ENCODE measurements at regions not wholly inside any gene's neighbourhood (a gene's known extent, or its start where the extent isn't known, plus 50 kb on each side); places are given as distances from the start of the nearest gene placed in this dataset.

DNA sequence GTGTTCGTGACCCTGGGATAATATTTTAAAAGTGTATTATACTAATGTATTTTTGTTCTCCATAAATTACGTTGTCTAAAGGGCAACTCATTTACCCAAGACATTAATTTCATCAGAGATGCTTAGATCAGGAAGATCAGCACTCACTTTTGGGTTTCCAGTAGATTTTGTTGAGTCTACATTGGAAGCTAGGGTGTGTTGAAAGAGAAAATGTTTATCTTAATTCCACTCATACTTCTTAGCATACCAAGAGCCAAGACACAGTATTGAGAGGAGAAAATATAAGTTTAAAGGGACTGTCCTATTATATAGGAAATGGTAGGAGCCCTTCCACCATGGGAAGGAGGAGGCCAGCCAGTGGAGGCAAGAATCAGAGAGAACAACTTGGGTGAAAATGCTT lies 412.9 kb upstream of the RGMA start:
- H3K27ac ChIP-seq, result no peak overlapping the region

DNA sequence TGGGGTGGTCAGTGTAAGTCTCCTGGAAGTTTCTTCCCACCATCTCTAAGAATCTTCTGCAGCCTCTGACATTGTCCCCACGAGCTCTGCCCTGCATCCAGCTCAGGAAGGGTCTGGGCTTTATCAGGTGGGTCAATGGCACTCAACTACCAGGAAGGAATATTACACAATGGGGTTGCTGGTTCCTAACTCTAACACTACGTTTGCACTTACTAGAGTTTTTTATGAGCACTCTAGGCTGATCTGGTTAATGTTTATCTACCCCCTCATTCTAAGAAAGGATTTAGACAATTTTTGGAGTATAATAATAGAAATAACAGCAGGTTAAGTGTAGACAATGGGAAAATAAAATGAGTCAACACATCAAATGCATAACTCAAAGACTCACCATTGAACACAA lies 411.1 kb upstream of the RGMA start:
- TF ChIP-seq, protein P1, sequence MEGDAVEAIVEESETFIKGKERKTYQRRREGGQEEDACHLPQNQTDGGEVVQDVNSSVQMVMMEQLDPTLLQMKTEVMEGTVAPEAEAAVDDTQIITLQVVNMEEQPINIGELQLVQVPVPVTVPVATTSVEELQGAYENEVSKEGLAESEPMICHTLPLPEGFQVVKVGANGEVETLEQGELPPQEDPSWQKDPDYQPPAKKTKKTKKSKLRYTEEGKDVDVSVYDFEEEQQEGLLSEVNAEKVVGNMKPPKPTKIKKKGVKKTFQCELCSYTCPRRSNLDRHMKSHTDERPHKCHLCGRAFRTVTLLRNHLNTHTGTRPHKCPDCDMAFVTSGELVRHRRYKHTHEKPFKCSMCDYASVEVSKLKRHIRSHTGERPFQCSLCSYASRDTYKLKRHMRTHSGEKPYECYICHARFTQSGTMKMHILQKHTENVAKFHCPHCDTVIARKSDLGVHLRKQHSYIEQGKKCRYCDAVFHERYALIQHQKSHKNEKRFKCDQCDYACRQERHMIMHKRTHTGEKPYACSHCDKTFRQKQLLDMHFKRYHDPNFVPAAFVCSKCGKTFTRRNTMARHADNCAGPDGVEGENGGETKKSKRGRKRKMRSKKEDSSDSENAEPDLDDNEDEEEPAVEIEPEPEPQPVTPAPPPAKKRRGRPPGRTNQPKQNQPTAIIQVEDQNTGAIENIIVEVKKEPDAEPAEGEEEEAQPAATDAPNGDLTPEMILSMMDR (conservative IDR thresholded peaks at IDR 0.05), result no peak
- TF ChIP-seq ZFX (IDR thresholded peaks at IDR 0.05), result no peak

More for the DNA sequence above, 412.9 kb upstream of the RGMA start:
- TF ChIP-seq, protein P1 (conservative IDR thresholded peaks at IDR 0.05), result no peak
- TF ChIP-seq ZFX (IDR thresholded peaks at IDR 0.05), result no peak

DNA sequence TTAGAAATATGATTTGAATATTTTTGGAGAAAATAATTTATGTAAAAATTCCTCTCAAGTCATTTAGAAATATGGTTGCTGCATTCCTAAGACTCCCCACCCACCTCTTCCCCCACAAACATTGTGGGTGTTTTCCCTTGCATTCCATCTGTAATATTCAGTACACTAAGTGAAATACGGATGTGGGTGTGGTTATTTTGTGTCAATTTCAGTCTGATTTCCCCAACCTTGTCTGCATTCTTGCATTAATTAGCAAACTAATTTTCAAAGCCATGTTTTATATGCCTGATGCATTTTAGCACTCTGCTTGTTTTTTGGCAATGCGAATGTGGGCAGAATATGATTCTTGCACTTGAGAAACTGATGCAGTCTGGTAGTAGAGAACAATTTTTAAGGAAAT lies 408.3 kb upstream of the RGMA start:
- no peak overlapping the region for H3K27ac ChIP-seq
- TF ChIP-seq, protein P1 (conservative IDR thresholded peaks at IDR 0.05), result no peak
- TF ChIP-seq ZFX (IDR thresholded peaks at IDR 0.05), result no peak

More for the DNA sequence above, 411.1 kb upstream of the RGMA start:
- no peak overlapping the region for H3K27ac ChIP-seq

DNA sequence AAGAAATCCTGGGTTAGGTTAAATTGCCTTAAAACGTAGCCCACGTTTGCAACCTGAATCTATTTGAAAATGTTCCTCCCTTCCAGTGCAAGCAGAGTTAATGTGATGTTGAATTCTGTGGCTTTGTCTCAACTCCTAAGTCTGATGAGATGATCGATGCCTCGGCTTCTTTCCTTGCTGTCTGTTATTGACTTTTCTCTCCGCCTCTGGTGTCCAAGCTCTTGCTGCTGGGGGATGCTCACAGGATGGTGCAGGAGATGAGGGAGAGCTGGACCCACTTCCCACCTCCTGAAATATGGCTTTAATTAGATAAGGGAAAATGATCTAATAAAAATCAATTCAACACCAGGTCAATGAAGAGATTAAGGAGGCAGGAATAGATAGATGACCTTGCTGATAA lies 407.9 kb upstream of the RGMA start:
- H3K27ac ChIP-seq, result no peak overlapping the region
- TF ChIP-seq, protein P1 (conservative IDR thresholded peaks at IDR 0.05), result no peak
- TF ChIP-seq ZFX (IDR thresholded peaks at IDR 0.05), result no peak

DNA sequence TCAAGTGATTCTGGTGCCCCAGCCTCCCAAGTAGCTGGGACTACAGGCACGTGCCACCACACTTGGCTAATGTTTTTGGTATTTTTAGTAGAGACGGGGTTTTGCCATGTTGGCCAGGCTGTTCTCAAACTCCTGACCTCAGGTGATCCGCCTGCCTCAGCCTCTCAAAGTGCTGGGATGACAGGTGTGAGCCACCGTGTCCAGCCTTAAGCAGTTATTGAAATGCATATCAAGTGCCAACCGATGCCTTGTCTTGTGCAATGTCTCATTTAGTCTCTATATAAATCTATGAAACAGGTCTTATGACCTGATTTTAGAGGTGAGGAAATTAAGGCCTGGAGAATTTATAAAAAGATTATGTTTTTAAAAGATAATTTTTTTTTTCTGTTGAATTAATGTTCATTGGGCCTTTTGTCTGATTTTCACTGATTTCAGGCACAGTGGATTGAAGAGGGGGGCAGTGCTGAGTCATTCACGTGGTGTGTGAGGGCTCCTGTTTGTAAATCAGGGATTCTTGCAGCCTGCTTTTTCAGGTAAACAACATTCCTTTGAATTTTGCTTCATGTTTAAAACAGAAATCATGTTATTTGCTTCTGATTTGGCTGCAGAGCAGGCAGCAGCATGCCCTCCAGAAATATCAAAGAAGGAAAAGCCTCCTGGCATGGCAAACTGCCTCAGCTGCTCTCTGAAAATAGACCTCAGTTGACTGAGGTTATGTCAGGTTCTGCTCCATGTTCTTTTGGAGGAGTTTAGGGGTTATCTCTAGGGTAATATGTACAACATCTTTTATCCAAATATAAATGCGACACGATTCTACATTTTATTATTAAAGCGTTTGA lies 407.0 kb upstream of the RGMA start:
- no peak for TF ChIP-seq ZFX (IDR thresholded peaks at IDR 0.05)
- TF ChIP-seq, protein P1 (conservative IDR thresholded peaks at IDR 0.05), result no peak

DNA sequence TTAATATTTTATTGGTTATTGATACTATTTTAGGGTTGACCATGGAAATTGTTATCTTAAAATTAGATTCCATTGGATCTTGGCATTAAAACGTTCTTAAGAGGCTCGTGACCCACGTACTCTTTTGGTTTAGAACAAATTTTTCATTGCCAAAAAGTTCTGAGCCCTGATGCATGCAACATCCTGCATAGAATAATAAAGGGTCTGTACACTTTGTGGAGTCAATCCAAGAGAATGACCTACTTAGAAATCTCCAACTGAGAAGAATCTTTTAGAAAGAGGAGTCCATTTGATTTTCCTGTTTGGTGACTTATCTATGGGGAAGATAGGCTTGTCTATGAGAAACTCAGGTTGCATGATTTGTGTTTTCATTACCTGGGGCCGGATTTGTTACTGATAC lies 404.2 kb upstream of the RGMA start:
- H3K27ac ChIP-seq, result no peak overlapping the region
- TF ChIP-seq, protein P1 (conservative IDR thresholded peaks at IDR 0.05), result no peak
- no peak for TF ChIP-seq ZFX (IDR thresholded peaks at IDR 0.05)

More for the DNA sequence above, 407.0 kb upstream of the RGMA start:
- H3K27ac ChIP-seq, result no peak overlapping the region

DNA sequence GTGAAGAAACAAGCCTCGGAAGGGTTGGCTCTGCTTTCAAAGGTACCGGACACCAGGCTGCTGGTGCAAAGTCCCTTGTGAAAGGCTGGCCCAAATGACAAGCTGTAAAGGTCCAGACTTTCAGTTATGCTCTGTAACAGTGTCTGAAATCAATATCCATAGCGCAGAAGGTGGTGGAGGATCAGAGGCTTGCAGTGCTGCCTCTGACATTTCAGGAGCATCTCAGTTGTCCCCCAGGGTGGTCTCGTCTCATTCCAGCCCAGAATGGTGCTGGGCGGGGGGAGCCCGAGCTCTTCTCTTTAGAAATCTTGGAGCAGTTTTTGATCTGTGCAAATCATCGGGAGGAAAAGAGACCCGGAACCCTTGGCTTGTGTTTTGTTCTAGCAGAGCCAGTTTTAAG lies 402.3 kb upstream of the RGMA start:
- no peak for TF ChIP-seq ZFX (IDR thresholded peaks at IDR 0.05)
- TF ChIP-seq, protein P1 (conservative IDR thresholded peaks at IDR 0.05), result no peak
- no peak overlapping the region for H3K27ac ChIP-seq

Measured in C4-2B (cell line).